Progenitor cell of endocrine pancreas (in vitro differentiated cells): ENCODE measurements at regions not wholly inside any gene's neighbourhood (a gene's known extent, or its start where the extent isn't known, plus 50 kb on each side); places are given as distances from the start of the nearest gene placed in this dataset.

ENCODE experiments used
- DNase-seq: peaks from one replicate; pipeline ENCODE4 v3.0.0; 2021; ENCODE audit warnings: low spot score; ENCODE audit not compliant: unreplicated experiment
- H3K27ac Mint-ChIP-seq: 2 replicates; pipeline ENCODE4 v1.8.0; 2021; ENCODE audit warnings: mild to moderate bottlenecking, moderate library complexity, mixed read lengths
- H3K27me3 Mint-ChIP-seq: 2 replicates; pipeline ENCODE4 v1.8.0; 2021; ENCODE audit warnings: mixed read lengths
- H3K36me3 Mint-ChIP-seq: 2 replicates; pipeline ENCODE4 v1.8.0; 2022; ENCODE audit warnings: mixed read lengths; ENCODE audit not compliant: insufficient read depth
- H3K4me1 Mint-ChIP-seq: 2 replicates; pipeline ENCODE4 v1.8.0; 2021; ENCODE audit warnings: low read depth, mixed read lengths
- H3K4me3 Mint-ChIP-seq: 2 replicates; pipeline ENCODE4 v1.8.0; 2021; ENCODE audit warnings: low read depth, mild to moderate bottlenecking, moderate library complexity, mixed read lengths
- H3K9me3 Mint-ChIP-seq: 2 replicates; pipeline ENCODE4 v1.8.0; 2021; ENCODE audit warnings: low read depth, mixed read lengths
- TF ChIP-seq, protein P1 (sequence below): fragments of 200-600 bp; sonication (generic); IDR thresholded peaks from one replicate; pipeline ENCODE4 v1.5.0; 2021; ENCODE audit warnings: antibody characterized with exemption, mild to moderate bottlenecking; ENCODE audit not compliant: unreplicated experiment

DNA sequence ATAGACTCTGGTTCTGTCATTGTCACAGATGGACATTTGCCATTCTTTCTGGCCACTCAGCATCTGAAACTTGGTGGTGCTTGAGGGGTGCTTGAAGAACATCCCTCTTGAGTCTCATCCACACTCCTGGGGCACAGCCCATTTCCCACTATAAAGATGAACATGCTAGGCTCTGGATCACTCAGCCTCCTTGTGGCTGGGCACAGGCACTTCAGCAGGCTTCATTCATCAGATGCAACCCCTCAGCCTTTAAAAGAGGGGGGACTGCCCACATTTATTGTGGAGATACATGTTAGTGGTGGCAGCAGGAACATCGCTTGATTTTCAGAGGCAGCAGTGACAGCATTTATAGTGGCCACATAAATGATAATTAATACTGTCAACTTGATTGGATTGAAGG lies 124.7 kb upstream of the NIPBL start:
- peak overlapping the region; percentile 77 for H3K27ac Mint-ChIP-seq
- H3K9me3 Mint-ChIP-seq, result no peaks in the 10 kb centered on the region
- H3K4me1 Mint-ChIP-seq, result peaks cover 2% of the 10 kb centered on the region
- no peaks in the 10 kb centered on the region for H3K36me3 Mint-ChIP-seq
- TF ChIP-seq, protein P1, sequence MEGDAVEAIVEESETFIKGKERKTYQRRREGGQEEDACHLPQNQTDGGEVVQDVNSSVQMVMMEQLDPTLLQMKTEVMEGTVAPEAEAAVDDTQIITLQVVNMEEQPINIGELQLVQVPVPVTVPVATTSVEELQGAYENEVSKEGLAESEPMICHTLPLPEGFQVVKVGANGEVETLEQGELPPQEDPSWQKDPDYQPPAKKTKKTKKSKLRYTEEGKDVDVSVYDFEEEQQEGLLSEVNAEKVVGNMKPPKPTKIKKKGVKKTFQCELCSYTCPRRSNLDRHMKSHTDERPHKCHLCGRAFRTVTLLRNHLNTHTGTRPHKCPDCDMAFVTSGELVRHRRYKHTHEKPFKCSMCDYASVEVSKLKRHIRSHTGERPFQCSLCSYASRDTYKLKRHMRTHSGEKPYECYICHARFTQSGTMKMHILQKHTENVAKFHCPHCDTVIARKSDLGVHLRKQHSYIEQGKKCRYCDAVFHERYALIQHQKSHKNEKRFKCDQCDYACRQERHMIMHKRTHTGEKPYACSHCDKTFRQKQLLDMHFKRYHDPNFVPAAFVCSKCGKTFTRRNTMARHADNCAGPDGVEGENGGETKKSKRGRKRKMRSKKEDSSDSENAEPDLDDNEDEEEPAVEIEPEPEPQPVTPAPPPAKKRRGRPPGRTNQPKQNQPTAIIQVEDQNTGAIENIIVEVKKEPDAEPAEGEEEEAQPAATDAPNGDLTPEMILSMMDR, result peak; percentile 28
- H3K27me3 Mint-ChIP-seq, result peaks cover 2% of the 10 kb centered on the region
- no peak overlapping the region for H3K4me3 Mint-ChIP-seq
- DNase-seq, result no peak

DNA sequence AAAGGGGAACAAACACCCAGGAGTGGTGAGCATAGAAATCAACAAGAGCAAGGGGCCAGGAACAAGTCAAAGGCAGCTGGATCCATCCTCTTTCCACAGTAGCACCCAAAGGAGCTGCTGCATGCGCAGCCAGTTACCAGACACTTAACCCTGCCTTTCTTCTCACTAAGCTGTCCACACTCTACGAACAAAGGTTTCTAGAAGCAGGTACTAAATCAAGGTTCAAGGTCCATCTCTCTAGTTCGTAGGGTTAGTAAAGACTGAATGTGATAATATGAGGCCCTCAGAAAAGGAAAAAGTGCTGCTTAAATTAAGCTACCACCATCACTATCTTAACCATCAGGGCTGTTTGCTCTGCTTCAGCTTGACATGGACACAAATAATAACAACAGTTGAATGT lies 121.2 kb upstream of the NIPBL start:
- Mint-ChIP-seq H3K4me3 (no peak overlapping the region), H3K27me3 (peaks cover 7% of the 10 kb centered on the region), H3K4me1 (no peaks in the 10 kb centered on the region), H3K9me3 (no peaks in the 10 kb centered on the region), H3K27ac (no peak overlapping the region), H3K36me3 (no peaks in the 10 kb centered on the region)
- TF ChIP-seq, protein P1, result no peak
- no peak for DNase-seq

DNA sequence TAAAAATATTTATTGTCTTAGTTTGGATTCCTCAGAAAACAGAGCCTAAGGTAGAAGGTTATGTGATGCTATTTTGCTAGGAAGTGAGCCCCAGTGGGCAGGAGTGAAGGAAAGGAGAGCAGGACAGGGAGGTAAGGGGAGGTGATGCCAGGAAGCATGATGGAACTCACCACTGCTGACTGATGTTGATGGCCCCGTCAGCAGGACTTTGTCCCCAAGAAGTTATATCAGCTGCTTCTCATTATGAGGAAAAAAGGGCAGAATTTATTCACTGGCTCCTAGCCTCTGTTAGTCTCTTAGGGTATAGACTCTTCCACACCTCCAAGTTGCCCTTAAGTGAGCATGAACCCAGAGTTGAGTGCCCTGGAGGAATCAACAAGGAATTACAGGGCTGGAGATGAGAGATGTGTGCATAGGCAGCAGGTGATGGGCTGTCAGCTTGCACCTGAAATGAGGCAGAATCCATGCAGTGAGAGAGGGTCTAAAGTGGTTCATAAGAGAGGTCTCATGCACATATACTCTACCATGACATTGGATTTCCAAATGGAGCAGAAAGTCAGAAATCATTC lies 120.6 kb upstream of the NIPBL start:
- DNase-seq, result no peak
- TF ChIP-seq, protein P1, result no peak
- H3K4me3 Mint-ChIP-seq, result no peak overlapping the region
- H3K27ac Mint-ChIP-seq, result no peak overlapping the region
- no peaks in the 10 kb centered on the region for H3K36me3 Mint-ChIP-seq
- peaks cover 7% of the 10 kb centered on the region for H3K27me3 Mint-ChIP-seq
- H3K9me3 Mint-ChIP-seq, result no peaks in the 10 kb centered on the region
- no peaks in the 10 kb centered on the region for H3K4me1 Mint-ChIP-seq

DNA sequence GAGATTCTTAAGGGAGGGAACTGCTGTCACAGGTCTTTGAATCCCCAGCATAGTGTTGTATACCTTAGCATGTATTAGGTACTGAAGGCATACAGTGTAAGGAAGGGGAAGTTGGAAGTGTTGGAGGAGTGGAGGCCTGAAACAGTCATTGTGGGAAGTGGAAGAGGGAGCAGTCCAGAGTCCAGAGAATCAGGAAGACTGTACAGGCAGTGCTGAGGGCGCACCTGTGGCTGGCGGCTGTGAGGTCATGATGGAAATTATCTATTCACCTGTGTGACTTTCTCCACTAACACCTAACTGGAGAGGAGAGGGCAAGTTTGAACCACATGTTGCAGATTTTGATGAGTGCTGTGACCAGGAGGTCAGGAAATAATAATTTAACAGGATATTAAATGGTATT lies 119.7 kb upstream of the NIPBL start:
- peaks cover 11% of the 10 kb centered on the region for H3K27me3 Mint-ChIP-seq
- H3K36me3 Mint-ChIP-seq, result no peaks in the 10 kb centered on the region
- no peak overlapping the region for H3K27ac Mint-ChIP-seq
- no peaks in the 10 kb centered on the region for H3K9me3 Mint-ChIP-seq
- no peak for DNase-seq
- no peaks in the 10 kb centered on the region for H3K4me1 Mint-ChIP-seq
- H3K4me3 Mint-ChIP-seq, result no peak overlapping the region
- TF ChIP-seq, protein P1, result no peak

DNA sequence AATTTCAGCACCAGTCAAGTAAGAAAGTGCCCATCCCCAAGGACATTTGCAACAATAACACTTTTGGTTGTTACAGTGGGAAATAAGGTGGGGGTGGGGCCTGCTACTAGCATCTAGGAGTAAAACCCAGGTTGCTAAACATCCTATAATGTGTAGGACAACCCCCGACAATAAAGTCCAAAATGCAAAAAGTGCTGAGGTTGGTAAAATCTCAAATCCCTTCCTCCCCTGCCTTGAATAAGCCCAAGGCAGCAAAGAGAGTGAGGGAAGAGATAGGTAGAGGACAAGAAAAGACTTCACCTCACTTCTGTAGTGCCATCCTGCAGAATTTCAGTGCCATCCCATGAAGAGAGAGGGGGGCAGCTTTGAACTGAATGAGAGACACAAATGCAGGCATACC lies 117.5 kb upstream of the NIPBL start:
- H3K27me3 Mint-ChIP-seq, result peaks cover 11% of the 10 kb centered on the region
- no peaks in the 10 kb centered on the region for H3K9me3 Mint-ChIP-seq
- TF ChIP-seq, protein P1, result no peak
- DNase-seq, result no peak
- no peaks in the 10 kb centered on the region for H3K4me1 Mint-ChIP-seq
- H3K4me3 Mint-ChIP-seq, result no peak overlapping the region
- no peaks in the 10 kb centered on the region for H3K36me3 Mint-ChIP-seq
- H3K27ac Mint-ChIP-seq, result no peak overlapping the region
